ENCODE measurements at regions not wholly inside any gene's neighbourhood (a gene's known extent, or its start where the extent isn't known, plus 50 kb on each side); places are given as distances from the start of the nearest gene placed in this dataset.

GRCh38 chr9:2453106-2453505, 168.5 kb upstream of the VLDLR start:
- no TSS peak for BruUV-seq (replicated peaks)
- in situ Hi-C loops (cut with MboI), result no loop called here
- no peak overlapping the region for H3K4me2 ChIP-seq (ENCODE audit: insufficient read depth, low read length)
- TF ChIP-seq RNF2 (IDR thresholded peaks at IDR 0.05) (no peak), YBX1 (IDR thresholded peaks at IDR 0.05) (no peak), SNIP1 (IDR thresholded peaks at IDR 0.05; ENCODE audit: low read depth) (no peak), KDM1A (IDR thresholded peaks at IDR 0.05) (no peak), PRPF4 (IDR thresholded peaks at IDR 0.05; ENCODE audit: insufficient read depth, low read depth, low read length, poor library complexity, severe bottlenecking) (no peak), NCOR1 (IDR thresholded peaks at IDR 0.05) (no peak), U2AF1 (optimal IDR thresholded peaks at IDR 0.05; ENCODE audit: low read depth, low read length) (no peak), CBX1 (IDR thresholded peaks at IDR 0.05; ENCODE audit: low read depth) (no peak), KLF1 (tag; IDR thresholded peaks at IDR 0.05) (no peak), MAZ (CRISPR knock-in tag; conservative IDR thresholded peaks at IDR 0.05 in 1 of 2, IDR thresholded peaks at IDR 0.05 in 1 of 2) (no peak), ZFP91 (CRISPR knock-in tag; IDR thresholded peaks at IDR 0.05) (no peak), RBM14 (IDR thresholded peaks at IDR 0.05; ENCODE audit: borderline replicate concordance, insufficient read depth, low read depth, low read length) (no peak), SRSF9 (IDR thresholded peaks at IDR 0.05; ENCODE audit: borderline replicate concordance, low read depth, low read length) (no peak), ZNF263 (CRISPR knock-in tag; IDR thresholded peaks at IDR 0.05; ENCODE audit: borderline replicate concordance) (no peak), TFE3 (CRISPR knock-in tag; IDR thresholded peaks at IDR 0.05) (no peak), DLX4 (CRISPR knock-in tag; IDR thresholded peaks at IDR 0.05) (no peak), ZNF780A (CRISPR knock-in tag; IDR thresholded peaks at IDR 0.05) (no peak), ZNF395 (CRISPR knock-in tag; IDR thresholded peaks at IDR 0.05) (no peak), XRCC3 (IDR thresholded peaks at IDR 0.05) (no peak)
- H3K79me2 ChIP-seq (ENCODE audit: control insufficient read depth, insufficient read depth, low read length), result no peaks in the 10 kb centered on the region
- ATAC-seq (no peak), DNase-seq (ENCODE audit: extremely low read depth in 1 of 4, low spot score in 3 of 4) (no peak), FAIRE-seq (no peak)
- H3K4me3 ChIP-seq, result no peak overlapping the region
- intact Hi-C loops (cut with micrococcal nuclease), result no loop called here
- CTCF ChIA-PET (ENCODE audit: low intra/inter-chr PET ratio), result no interaction called here
- no peaks in the 10 kb centered on the region for H3K36me3 ChIP-seq (ENCODE audit: control insufficient read depth, insufficient read depth, low read length)
- H3K27me3 ChIP-seq (ENCODE audit: control insufficient read depth in 2 of 2, insufficient read depth in 2 of 2, low read length in 2 of 2), result no peaks in the 10 kb centered on the region
- no peak overlapping the region for H2AFZ ChIP-seq (ENCODE audit: low read depth, low read length)
- H3K4me1 ChIP-seq (replicated peaks in 1 of 2; ENCODE audit: control insufficient read depth in 2 of 2, insufficient read depth in 2 of 2, low read length in 2 of 2), result no peaks in the 10 kb centered on the region
- POLR2A ChIA-PET, result no interaction called here
- no peak overlapping the region for H3K9ac ChIP-seq (ENCODE audit: insufficient read depth in 1 of 2, low read depth in 2 of 2, low read length in 2 of 2)
- no peaks in the 10 kb centered on the region for H3K9me3 ChIP-seq (replicated peaks; ENCODE audit: control insufficient read depth, insufficient read depth, low read depth, low read length)
- no peaks in the 10 kb centered on the region for H3K9me1 ChIP-seq (ENCODE audit: control insufficient read depth, insufficient read depth, low read length)
- no peak overlapping the region for H3K27ac ChIP-seq (ENCODE audit: extremely low read depth, low read depth, low read length)
- WGBS (ENCODE audit: insufficient coverage, low coverage, missing lambda C conversion rate), result 0% methylated on average over 1 of the region's 1 CpG
- no peaks in the 10 kb centered on the region for H4K20me1 ChIP-seq (replicated peaks; ENCODE audit: control insufficient read depth, insufficient read depth, low read length)
